ENCODE measurements at regions not wholly inside any gene's neighbourhood (a gene's known extent, or its start where the extent isn't known, plus 50 kb on each side); places are given as distances from the start of the nearest gene placed in this dataset.
"Not testable (repeated sequence)": the region's sequence is repeated elsewhere in the genome, so short reads cannot be mapped to it uniquely, and the experiment has no call there.

DNA sequence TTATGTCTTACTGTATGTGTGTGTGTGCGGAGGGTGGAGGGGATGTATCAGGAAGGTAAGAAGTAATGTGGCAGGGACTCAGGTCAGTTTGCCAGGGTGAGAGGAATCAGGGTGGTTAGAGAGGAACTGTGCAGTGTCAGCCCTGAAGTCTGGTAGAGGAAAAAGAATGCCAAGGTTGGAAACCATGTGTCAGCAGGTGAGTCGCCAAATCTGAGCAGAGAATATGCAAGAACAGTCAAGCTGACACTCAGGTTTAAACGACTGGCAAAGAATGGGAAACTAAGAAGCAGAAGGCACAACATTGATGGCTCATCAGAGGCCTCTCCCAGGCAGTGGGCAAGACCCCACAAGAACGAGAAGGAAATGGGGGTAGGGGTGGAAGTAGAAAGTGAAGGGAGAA, 107.5 kb upstream of the TBX18 start:
- no peak for DNase-seq (ENCODE audit: low read depth)

DNA sequence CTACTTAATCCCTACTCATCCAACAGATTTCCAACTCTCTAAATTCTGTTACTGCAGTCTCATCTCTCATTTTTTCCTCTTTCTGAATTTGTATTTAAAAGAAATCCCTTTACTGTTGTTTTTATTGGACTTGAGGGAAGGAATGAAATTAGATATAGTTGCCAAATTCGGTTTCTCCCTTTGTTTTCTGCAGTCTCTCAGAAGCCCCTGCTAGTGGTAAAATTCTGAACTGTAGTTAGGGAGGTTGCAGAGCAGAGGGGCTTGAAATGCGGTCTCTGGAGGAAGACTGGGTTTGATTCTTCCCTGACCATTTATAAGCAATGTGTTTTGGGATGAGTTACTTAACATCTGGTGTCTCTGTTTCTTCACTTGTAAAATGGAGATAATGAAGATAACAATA, 106.3 kb upstream of the TBX18 start:
- no peak for DNase-seq (ENCODE audit: low read depth)

DNA sequence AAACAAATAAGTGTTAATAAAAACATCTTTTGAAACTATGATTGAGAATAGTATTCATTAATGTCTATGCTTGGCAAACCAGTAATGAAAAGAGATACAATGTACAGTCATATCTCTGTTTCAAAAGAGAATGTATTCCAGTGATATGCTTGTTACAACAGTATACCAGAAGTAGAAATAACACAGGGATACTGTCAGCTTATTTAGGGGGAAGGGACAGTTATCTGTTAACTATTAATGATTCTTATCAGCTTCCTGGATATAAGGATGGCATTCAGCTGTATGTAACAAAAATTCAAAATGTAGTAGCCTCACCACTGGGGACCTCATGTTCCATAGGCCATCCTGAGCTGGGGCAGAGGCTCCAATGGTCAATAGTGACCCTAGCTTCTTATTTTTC, 103.8 kb upstream of the TBX18 start:
- DNase-seq (ENCODE audit: low read depth) = no peak

DNA sequence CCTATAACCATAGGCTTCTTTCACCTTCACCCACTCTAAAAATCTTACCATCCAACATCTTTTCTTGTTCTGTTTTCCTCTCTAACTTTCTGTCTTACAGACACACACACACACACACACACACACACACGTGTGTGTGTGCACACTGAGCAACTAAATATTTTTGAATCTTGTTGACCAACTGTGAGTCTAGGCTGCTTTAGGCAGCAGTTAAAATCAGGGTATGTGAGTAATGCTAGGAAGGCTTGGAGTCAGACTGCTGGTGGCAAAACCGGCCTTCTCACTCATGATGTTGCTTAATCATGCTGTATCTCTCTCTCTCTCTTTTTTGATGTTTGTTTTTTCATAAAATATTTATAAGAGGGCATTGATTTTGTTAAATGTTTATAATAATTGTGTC, 103.1 kb upstream of the TBX18 start:
- DNase-seq (ENCODE audit: low read depth) = no peak

DNA sequence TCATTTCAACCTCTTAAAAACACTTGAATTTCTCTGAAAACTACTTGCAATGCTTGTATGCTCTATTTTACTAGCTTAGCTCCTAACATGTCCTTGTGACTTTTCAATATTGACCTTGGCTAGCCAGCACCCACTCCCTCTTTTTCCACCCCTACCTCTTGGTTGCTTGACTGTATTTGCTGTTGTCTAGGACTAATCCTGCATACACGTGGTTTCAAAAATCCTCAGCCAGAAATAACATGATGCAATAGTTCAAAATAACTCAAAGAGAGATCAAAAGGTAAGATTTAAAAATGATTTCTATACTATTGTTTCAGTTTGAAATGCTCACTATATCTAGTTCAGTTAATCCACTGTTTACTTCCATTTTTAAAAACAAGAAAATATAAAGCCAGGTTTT, 102.3 kb upstream of the TBX18 start:
- no peak for DNase-seq (ENCODE audit: low read depth)

DNA sequence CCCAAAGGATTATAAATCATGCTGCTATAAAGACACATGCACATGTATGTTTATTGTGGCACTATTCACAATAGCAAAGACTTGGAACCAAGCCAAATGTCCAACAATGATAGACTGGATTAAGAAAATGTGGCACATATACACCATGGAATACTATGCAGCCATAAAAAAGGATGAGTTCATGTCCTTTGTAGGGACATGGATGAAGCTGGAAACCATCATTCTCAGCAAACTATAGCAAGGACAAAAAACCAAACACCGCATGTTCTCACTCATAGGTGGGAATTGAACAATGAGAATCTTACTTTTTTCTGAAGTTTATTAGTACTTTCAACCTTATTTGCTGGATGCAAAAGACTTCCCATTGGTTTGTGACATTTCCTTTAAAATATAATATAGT, 101.0 kb upstream of the TBX18 start:
- DNase-seq (ENCODE audit: low read depth) = not testable (repeated sequence)

DNA sequence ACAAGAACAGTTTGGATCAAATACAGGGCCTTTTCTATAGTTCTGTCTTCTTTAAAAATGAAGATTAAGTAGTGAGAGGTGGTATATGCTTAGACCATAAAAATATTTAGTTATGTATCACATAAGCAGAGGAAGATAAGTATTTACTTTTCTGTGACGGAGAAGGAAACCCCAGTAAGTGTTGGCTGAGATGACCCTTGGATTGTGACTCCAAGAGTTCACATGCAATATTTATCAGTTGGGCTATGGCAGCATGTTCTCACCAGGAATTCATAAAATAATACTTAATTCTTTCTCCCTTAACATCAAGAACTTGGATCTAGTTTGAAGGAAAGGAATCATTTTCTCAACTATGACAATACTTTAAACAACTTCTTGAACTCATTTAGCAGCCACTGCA, 98.4 kb upstream of the TBX18 start:
- DNase-seq (ENCODE audit: low read depth) = no peak

DNA sequence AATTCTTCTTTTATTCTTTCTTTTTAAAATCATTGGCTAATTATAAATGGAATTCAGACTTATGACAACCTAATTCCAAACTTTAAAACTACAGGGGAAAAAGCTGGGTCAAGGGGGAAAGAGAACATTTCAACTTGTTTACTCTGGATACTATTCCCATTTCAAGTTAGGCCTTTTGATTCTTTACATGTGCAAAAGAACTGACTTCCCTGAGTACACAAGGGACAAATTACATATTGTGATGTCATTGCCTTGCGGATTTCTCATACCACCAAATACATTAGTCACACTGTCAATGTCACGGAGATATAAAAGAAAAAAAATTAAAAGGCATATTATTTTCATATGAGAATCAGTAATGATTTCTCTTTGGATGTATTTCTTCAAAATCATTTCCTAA, 96.5 kb upstream of the TBX18 start:
- DNase-seq (ENCODE audit: low read depth) = no peak

DNA sequence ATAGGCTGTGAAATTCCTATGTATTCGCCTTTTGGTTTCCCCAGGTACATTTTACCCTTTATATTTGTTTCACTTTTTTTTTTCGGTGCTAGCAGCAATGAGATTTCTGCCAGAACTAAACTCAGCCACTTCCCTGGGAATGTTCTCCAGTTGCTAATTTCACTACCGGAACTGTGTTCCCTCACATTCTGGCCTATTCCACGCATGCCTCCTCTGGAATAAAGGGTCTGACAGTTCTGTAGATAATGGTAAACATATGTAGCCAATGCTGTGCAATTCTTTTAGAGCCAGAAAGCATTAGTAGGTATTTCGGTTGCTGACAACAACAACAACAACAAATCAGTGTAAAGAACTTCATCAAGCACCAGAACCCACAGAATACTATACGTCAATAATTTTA, 96.1 kb upstream of the TBX18 start:
- no peak for DNase-seq (ENCODE audit: low read depth)

DNA sequence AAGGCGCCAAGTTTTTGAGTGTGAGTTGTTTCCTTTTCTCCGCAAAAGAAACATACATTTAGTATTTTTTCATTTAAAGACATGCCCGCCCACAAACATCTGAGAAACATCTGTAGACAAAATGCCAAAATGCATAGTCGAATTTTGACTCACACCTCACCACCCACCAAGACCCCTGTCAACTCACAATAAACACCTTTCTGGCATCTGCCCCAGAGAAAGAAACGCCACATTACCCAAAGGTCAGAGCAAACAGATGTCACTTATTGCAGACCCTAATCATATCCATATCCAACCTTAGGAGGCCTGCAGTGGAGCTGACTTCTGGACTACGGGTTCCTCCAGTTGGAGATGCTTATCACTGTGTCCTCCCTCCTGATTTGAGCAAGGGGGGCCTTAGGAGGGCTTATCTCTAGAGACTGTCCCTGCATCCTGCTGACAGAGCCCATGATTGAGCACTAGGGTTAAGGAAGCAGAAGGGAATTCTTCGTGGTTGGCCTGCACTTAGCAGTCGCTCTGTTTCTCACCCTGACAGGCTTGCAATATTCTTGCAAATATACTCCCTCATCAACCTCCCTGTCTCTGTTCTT, 90.5 kb upstream of the TBX18 start:
- no peak for DNase-seq (ENCODE audit: low read depth)

DNA sequence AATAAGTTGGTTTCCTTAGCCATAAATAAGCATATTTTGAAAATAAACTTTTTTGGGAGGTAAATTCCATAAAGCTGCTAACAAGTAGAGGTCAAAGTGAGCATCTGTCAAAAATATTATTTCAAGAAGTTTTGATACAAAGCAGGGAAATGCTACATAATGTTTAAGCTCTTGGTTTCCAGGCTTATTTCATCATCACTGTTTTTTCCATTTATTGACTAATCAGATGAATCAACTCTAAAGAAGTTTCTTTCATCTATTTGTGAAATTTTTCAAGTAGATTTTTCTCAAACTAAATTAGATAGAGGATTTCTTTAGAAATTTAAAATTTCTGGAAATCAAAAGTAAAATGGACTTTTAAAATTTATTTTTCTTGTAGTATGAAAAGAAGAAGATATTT, 89.5 kb upstream of the TBX18 start:
- no peak for DNase-seq (ENCODE audit: low read depth)

DNA sequence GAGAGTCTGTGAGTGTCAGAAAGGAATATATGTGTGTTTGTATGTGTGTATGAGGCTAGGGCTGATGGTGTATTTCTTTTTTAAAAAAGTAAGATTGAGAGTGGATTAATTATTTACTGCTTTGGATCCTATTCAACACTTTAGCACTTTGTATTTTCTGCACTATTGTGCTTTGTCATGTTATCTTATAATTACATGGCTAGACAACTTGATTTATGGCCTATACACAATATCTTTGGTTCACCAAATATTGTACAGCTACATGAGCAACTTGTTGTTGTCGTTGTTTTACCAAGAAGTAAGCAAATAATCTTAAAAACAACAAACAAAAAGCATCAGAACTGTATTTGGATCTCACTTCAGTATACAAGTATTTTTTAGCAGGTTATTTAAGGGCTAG, 84.6 kb upstream of the TBX18 start:
- DNase-seq (ENCODE audit: low read depth) = no peak

DNA sequence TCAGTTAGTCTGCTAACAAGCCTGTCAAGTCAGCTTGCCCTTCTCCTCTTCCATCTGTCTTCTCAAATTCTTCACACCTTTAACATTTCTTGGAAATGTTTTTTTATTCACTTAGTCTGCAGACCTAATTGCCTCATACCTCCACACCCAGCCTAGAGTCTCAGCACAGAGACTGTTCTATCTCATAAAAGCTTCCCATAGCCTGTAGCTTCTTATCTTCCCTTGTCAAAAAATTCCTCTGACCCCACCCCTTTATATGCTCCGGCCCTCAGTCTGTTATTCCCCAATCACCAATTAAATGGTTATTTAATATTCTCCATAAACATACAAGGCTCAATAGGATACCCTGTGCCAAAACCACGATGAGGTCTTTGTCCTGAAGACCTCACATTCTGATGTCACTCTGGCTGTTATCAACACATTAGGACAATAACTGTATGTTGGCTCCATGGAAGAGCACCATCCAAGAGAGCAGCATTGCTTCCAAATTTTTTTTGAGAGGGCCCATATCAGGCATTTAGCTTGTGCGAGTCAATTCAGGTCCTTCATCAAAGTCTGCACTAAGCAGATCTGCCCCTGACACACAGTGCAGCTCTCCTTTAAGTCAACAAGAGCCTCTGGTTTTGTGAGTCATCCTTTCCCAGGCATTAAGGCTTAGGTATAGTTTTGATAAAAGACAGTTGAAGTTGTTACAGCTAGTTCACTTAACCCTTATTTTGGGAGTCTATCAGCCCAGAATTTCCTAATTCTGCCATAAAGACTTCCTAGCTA, 83.2 kb upstream of the TBX18 start:
- no peak for DNase-seq (ENCODE audit: low read depth)

DNA sequence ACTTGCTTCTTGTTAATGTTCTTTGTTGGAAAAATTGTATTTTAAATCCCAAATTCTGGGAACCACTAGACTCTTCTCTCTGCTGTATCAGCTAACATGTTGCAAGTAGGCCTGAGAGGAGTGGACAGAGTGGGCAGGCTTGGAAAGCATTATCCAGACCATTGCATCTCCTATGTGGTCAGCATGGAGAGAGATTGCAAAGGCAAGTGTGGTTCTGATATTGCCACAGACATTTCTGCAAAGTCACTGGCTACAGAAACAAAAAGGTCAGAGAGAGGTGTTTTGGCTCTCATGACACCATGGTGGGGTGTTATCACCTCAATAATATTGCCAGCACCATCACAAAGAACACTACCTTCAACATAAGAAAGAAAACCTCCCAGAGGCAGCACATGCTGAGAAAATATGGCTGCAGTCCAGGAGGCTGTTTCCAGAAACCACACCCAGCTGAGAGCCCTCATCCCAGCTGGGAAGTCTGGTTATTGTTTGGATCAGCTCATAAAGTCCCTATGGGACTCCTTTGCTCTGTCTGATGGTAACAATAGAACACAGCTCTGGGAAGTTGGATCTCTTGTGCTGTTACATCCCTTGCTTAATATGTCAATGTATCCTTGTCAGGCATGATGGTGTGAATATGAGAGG, 78.2 kb upstream of the TBX18 start:
- DNase-seq (ENCODE audit: low read depth) = no peak

DNA sequence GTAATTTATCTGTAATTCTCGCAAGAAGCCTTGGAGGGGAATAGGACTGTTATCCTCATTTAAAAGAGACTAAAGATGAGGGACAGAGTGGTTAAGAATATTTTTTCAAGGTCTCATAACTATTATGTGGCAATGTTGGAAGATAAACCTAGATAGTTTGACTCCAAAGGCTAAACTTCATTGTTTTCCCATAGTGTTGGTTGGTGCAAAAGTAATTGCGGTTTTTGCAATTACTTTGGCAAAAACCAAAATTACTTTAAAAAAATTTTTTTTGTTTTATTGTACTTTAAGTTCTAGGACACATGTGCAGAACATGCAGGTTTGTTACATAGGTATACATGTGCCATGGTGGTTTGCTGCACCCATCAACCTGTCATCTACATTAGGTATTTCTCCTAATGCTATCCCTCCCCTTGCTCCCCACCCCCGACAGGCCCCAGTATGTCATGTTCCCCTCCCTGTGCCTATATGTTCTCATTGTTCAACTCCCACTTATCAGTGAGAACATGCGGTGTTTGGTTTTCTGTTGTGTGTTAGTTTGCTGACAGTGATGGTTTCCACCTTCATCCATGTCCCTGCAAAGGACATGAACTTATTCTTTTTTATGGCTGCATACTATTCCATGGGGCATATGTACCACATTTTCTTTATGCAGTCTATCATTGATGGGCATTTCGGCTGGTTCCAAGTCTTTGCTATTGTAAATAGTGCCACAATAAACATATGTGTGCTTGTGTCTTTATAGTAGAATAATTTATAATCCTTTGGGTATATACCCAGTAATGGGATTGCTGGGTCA, 72.9 kb upstream of the TBX18 start:
- not testable (repeated sequence) for DNase-seq (ENCODE audit: low read depth)

DNA sequence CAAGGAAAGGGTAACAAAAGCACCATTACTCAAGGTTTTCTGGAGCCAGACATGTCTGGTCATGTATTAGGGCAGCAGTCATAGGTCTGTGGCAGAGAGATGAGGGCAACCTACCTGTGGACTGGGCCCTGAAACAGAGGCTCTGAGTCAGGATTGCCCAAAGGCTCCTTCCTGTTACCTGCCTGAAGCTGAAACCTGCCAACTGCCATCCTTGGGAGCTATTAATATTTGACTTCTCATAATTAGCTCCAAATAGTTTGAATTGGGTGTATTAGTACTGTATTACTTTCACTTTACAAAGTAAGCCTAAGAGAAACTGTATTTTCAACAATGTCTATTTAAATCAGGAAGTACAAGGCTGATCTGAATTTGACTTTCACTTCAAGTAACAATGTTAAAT, 72.0 kb upstream of the TBX18 start:
- DNase-seq (ENCODE audit: low read depth) = no peak

DNA sequence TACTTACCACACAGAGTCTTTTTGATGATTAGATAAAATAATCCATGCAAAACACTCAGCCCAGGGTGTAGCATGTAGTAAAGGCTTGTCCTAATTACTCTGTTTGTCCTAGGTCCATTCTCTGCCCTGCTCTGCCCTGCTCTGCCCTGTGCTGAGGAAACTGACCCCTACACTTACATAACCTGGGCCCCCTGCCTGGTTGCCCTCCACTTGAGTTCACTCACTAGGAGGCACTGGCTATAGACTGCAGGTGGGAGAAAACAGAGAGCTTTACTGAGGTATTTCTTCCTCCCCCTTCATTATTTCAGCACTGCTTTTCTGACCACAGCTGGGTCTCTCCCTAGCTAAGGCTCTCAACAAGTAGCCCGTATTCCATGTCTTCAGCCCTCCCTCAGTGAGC, 70.9 kb upstream of the TBX18 start:
- DNase-seq (ENCODE audit: low read depth) = no peak

DNA sequence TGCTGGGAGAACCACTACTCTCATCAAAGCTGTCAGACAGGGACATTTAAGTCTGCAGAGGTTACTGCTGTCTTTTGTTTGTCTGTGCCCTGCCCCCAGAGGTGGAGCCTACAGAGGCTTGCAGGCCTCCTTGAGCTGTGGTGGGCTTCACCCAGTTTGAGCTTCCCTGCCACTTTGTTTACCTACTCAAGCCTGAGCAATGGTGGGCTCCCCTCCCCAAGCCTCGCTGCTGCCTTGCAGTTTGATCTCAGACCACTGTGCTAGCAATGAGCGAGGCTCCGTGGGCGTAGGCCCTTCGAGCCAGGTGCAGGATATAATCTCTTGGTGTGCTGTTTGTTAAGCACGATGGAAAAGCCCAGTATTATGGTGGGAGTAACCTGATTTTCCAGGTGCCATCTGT, 67.5 kb upstream of the TBX18 start:
- DNase-seq (ENCODE audit: low read depth) = not testable (repeated sequence)

DNA sequence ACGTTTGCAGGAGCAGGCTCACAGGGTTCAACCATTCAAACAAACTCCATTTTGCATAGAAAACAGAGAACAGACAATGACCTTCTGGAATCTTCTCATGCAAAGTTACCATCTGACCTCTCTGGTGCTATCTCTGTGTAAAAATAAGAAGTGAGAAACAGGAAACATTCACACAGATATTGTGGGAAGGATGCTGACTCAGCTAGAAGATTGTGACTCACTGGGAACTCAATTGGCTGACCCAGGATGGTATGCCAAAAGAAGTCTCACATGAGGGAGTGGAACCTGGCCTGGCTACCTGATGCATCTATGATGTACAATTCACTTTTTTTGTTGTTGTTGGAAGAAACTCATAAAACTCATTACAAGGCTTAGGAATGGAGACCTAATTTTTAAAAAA, 61.1 kb upstream of the TBX18 start:
- no peak for DNase-seq (ENCODE audit: low read depth)

DNA sequence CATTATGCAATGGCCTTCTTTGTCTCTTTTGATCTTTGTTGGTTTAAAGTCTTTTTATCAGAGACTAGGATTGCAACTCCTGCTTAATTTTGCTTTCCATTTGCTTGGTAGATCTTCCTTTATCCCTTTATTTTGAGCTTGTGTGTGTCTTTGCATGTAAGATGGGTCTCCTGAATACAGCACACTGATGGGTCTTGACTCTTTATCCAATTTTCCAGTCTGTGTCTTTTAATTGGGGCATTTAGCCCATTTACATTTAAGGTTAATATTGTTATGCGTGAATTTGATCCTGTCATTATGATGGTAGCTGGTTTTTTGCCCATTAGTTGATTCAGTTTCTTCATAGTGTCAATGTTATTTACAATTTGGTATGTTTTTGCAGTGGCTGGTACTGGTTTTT, 56.9 kb upstream of the TBX18 start:
- DNase-seq (ENCODE audit: low read depth) = not testable (repeated sequence)

DNA sequence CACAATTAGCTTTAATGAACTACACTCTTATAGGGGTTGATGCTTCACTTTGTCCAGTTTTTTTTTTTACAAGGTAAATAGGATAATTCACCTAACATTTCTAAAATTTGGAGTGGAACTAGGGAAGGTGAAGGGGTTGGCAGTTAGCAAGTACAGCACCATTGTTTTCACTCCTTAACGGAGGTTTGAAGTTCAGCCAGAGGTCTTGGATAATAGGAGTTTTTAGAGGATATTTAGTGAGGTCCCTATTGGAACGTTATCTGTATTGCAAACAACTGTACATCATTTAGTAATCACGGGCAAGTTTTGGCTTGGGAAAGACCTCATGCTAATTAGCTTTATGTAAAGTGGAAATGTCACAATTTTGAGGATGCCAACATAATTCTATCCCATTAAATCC, 52.3 kb upstream of the TBX18 start:
- DNase-seq (ENCODE audit: low read depth) = no peak

DNA sequence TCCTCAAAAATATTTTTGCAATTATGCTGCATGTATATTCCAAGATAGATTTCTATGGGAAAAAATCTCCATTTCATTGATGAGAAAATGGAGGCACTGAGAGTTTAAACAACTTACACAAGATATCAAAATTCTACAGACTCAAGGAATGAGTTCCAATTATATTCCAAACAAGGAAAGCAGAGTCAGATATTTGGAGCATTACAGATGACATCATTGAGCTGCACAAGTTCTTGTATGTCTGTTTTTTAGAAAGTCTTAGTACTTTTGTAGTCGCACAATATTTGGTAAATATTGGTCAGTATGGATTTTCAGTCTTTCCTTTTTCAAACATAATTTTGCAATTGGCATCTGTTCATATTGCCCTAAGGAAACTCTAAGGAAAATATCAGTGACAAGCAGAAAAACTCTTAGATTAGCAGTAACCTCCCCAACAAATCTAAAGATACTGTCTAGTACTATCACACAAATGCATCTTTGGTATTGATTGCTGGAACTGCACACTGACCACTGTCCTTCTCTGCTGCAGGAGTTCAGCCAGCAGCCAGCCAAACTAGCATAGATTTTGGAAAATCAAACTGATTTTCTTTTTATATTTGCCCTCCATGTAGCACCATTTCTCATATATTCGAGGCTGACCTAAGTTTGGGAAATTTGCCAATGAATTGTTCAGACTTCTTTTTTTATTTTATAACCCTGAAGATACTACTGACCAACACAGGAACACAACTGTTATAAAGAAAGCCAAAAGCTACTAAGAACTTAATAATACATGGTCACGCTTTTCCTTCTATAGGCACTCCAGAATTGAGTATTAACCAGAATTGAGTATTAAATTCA, 51.7 kb upstream of the TBX18 start:
- DNase-seq (ENCODE audit: low read depth) = no peak

Data from activated T-cell treated with anti-CD3 and anti-CD28 coated beads for 48 hours (primary cell).